GM21360 (cell line): ENCODE measurements at regions not wholly inside any gene's neighbourhood (a gene's known extent, or its start where the extent isn't known, plus 50 kb on each side); places are given as distances from the start of the nearest gene placed in this dataset.
"Not testable (repeated sequence)": the region's sequence is repeated elsewhere in the genome, so short reads cannot be mapped to it uniquely, and the experiment has no call there.

ENCODE experiments used
- ATAC-seq: cut with Tn5 transposase; IDR thresholded peaks from one replicate; pipeline ENCODE4 v1.9.1; 2021; ENCODE audit warnings: mild to moderate bottlenecking, moderate library complexity; ENCODE audit not compliant: unreplicated experiment

DNA sequence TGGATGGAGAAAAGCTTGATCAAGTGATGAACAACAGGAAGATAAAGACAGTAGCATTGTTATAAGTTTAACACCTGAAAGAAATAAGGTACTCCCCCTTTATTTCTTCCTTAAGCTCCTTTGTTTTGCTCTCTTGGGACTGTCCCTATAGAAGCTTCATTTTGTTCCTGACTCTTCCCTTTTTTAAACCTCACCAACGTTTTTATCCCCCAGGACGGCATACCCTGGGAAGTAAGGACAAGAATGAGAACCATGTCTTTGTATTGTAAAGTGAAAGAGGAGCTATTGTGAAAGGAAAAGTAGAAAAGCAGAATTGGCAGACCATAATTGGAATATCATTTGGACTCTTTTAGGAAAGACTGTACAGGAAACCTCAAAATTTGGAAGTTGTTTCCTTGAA is 1368.6 kb upstream of the C9orf72 start:
- ATAC-seq: no peak

DNA sequence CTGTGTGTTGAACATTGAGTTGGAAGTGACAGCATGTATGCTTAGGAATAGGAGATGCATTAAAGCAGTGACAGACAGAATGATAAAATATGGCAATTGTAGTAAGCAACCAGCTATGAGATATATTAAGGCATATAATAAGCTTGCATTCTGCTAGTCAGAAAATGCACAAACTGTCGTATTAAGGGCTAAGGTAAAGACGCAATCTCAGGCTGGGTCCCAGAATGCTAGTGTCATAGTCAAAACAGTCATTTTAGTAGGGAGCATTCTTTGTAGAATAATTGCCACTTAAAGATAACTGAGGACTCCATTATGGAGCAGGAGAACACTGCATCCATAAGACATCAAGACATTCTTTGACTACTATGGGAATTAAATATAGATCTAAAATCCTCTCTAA is 1369.7 kb upstream of the C9orf72 start:
- ATAC-seq: no peak

DNA sequence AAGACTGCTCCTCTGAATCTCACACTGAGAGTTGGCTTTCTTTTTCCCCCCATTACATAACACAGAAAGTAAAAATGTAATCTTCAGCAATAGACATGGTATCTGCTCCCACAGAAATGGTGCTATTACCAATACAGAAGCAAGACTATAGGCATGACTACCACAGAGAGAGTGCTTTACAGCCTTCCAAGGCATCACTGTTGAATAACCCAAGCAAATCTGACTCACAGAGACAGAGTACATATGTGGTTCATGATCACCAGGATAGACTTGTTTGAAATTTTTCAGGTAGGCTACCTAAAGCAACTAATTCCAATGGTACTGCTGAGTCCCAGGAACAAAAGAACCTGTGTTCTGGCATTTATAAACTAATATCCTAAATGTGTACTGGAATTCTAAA is 1373.4 kb upstream of the C9orf72 start:
- no peak for ATAC-seq

DNA sequence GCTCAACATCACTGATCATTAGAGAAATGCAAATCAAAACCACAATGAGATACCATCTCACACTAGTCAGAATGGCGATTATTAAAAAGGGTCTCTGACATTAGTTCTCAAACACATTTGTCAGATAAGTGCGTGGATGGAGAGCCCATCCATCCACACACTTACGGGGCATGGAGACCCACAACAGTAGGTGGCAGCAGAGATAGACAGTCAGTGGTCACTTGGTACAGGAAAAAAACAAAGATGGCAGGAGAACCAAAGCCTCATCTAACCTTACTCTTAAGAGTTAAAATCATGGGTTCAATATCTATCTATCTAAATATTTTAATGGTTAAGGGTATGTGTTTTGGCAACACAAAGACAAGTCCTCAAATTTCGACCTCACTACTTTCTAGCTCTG is 1378.7 kb upstream of the C9orf72 start:
- no peak for ATAC-seq

DNA sequence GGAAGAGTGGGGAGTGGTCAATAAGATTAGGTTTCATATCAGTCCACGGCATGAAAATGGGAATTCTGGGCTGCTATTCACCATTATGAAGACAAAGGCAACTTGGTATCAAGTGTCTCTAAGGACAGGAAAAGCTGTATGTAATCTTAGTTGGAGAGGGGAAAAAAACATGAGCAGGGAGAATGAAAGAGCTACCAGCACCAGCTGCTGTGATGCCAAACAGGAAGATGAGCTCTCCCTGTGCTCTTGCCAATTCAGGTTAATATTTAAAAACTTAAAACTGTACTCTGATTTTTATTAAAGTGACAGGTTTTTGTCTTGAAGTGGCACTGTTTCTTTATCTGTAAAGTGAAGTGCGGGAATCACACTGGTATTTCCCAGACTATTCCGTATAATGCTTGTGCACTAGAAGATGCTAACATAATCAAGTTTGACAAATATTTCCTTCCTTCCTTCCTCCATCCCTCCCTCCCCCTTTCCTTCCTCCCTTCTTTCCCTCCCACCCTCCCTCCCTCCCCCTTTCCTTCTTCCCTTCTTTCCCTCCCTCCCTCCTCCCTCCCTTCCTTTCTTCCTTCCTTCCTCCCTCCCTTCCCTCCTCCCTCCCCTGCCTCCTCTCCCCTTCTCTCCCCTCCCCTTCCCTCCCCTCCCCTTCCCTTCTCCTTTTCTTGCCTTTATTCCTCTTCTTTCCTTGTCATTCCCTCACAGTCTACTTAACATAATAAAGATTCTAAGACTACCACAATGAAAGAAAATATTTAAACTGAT is 1383.0 kb upstream of the C9orf72 start:
- ATAC-seq: no peak

DNA sequence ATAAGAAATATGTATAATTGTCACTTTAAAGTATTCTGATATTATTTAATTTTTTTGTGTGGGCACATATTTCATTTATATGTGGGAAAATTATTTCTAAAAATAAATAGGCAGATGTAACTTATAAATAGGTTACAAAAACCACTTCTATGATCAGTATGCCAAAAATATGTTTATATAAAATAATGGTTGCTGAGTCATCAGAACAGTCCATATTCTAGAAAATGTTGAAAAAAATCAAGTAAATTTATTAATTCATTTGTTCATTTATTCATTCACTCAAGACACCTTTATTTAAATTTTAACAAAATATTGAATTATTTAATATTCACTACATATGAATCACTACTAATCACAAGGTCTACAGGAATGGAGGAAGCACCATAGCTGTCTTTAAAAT is 1387.3 kb upstream of the C9orf72 start:
- no peak for ATAC-seq

DNA sequence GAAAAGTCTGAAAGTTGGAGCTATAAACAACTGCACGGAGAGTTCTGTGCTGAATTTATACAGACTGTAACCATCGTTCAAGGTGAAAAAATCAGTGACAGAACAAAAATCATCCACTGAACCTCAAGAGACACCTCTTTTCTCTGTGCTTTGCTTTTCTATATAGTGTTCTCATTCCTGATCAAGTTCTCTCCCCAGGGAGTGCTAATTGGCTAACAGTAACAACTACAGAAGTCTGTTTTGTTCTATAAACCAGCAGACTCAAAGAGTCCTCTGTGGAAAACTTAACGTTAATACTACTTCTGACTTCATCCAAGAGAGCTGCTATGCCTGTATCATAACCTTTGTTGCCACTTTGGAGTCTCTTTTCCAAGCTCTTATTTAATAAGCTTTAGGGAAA is 1388.3 kb upstream of the C9orf72 start:
- ATAC-seq: no peak

DNA sequence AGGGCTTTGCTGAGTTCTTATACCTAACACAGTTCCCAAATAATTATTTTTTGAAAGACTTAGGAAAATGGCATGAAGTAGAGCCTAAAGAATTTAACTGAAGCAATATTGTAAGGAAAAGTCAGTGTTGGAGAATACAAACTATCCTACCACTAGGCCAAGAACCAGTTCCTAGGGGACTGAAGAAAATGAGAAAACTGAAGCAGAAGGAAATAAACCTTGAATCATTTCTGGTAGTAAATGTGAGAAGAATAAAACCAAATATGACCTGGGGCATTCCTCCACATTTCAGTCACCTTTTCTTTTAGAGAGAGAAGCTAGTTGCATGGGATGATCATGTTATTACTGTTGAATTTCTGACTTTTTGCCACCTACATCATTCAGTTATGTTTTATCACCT is 1393.9 kb upstream of the C9orf72 start:
- no peak for ATAC-seq

DNA sequence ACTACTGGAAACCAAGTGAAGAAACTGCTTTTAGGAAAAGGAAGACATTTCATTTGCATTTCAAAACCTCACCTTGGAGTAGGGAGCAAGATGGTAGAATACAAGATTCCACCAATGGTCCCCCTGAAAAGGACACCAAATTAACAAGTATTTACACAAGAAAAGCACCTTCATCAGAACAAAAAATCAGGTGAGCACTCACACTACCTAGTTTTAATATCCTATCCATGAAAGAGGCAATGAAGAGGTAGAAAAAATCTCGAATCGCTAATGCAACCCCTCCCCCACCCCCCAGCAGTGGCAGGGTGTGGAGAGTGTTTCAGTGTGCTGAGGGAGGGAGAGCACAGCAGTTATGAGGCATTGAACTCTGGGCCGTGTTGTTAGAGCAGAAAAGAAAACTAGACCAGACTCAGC is 1397.0 kb upstream of the C9orf72 start:
- no peak for ATAC-seq

DNA sequence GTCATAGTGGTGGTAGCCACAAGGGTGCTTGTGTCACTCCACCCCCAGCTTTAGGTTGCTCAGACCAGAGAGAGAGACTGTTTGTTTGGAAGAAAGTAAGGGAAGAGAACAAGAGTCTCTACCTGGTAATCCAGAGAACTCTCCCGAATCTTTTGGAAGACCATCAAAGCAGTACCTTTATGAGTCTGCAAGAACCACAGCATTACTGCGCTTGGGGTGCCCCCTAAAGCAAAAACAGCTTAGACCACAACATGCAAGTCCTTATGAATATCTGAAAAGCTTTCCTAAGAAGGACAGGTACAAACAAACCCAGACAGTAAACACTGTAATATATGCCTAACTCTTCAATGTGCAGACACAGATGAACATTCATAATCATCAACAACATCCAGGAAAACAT is 1398.6 kb upstream of the C9orf72 start:
- no peak for ATAC-seq

DNA sequence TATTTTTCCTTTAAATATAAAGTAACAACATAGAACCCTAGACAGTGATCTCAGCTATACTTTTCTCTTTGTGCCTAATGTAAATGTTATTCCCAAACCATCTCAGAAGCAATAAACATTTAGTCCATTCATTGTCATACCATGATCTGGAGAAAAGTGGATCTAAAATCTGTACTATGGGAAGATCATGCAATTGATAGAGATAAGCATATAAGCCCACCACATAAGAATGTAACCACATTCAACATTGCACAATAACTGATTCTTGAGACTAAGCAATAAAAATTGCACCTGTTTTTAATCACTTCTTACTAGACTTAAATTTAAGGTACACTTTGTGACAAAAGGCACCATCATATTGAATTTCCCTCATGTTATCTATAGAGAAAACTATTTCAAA is 1403.0 kb upstream of the C9orf72 start:
- no peak for ATAC-seq

DNA sequence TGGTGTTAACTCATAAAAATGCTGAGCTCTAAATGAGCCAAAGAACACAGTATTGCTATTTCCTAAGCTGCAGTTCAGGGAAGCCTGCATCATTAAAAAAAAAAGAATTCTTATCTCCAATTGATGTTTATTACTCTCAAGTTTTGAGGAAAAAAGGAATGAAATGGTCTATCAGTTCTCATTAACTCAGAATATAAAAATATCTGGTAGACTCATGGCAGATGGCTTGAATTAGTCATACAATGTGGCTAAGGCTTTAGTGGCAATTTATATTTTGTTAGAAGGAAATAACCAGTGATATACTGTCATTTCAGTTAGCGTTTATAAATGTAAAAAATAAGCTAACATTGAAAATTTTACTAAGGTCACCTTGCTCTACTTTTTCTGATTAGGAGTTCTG is 1403.4 kb upstream of the C9orf72 start:
- ATAC-seq: no peak

DNA sequence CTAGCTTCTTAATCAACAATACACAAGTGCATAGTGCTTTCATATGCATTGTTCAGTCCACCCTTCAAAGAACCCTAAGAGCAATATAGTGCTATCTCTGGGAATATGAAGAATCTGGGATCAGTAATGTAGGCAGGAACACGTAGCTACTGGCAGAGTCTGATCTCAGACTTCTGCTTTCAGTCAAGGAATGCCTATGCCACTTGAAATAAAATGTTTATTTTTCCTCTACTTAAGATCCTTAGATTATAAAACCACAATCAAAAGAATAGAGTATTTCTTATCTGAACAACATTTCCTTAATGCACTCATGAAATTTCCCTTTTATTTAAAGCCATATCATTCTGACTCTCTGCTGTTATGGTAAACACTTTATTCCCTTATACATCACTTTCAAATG is 1407.8 kb upstream of the C9orf72 start:
- ATAC-seq: no peak

DNA sequence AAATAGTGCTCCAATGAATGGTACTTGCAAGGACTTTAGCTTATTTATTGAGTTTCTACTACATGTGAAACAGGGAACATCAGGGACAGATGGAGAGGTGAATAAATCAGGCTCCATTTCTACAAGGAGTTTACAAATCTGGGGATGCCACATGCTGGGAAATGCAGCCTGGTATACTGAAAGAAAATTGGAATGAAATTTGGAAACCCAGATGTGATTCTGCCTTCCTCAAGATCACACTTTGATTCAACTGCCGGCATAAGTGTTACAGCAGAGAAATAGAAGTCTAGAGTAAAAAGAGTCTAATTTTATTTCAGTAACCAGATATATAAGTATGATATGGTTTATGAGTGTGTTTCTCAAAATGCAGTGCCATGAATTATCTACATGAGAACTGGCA is 1408.4 kb upstream of the C9orf72 start:
- ATAC-seq: no peak

DNA sequence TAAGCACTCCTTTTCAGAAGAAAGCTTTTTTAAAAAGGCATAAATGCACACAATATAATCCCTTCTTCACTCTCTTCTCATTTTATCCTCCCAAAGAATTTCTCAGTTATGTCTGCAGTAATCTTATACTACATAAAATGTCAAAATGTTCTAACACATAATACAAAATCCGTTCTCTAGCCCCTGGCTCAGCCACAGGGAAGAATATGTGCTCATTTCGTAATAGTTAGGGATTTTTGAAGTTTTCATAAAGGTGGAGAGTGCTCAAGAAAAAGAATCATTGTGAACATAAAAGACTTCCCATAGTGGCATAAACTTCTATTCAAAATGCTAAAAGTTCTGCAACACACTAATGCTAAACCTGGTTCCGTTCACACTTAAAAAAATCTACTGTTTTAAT is 1410.7 kb upstream of the C9orf72 start:
- no peak for ATAC-seq

DNA sequence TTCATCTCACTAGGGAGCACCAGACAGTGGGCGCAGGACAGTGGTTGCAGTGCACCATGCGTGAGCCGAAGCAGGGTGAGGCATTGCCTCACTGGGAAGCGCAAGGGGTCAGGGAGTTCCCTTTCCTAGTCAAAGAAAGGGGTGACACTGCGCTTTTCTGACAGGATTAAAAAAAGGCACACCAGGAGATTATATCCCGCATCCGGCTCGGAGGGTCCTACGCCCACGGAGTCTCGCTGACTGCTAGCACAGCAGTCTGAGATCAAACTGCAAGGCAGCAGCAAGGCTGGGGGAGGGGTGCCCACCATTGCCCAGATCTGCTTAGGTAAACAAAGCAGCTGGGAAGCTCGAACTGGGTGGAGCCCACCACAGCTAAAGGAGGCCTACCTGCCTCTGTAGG is 1416.7 kb upstream of the C9orf72 start:
- not testable (repeated sequence) for ATAC-seq

DNA sequence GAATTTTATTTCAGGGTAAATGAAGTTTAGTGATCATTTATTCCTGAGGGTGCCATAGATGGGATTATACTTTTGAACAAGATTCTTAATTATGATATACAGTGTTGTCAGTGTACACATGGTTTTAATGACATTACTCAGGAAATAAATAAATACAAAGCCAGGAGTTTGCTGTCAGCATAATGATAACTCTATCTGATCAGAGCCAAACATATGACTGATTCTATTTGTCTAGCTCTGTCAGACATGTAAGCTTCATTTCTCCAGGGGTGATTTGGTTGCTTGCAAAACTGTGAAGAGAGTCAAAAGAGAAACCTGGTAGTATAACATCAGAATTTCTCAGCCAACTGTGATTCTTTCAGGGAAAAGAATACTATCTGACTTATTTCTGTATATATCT is 1425.8 kb upstream of the C9orf72 start:
- no peak for ATAC-seq

DNA sequence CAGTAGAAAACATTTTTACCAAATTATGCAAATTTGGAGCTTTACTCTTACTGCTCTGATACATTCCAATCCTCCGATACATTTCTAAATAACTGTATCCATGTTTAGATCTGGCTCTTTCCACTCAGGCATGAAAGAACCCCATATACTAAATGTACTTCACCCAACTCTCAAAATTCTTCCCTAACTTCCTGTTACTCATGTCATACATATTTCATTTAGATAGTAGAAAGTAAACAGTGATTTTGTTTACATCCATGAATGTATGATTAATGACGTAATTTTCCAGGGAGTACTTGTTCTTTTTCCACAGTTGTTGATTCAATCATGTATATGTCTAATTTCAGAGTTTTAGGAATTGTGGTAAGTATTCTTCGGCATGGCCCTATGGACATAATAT is 1426.5 kb upstream of the C9orf72 start:
- no peak for ATAC-seq

DNA sequence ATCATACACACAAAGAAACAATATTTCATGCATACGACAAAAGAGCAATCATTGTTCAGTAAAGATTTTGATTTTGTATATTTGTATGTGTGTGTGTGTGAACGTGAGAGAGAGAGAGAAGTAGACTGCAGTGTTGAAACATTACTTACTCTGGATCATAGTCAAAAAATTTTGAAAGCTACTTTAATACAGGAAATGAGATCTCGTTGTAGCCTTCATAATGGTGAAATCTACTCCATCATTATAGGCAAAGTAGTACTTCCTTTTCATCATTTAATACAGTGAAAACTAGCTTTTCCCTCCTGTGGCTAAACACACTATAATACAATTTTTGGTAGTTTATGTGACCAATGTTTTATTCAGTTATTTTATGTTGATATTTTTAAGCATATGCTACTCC is 1427.7 kb upstream of the C9orf72 start:
- ATAC-seq: no peak

DNA sequence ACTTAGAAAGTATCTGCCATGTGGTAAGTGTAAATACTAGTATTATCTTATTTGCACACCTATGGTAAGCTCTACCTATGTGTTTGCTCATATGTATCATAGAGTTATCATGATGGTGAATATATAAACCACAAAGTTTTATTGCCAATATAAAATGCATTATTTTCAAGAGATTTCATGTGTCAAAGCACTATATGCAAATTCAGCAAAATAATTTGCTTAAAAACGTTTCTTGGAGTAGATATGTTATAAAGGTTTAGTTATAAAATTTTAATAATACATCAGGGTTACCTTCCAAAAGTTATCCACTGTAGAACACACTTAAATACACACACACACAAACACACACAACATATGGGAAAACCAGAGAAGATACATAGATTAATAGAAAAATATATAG is 1431.7 kb upstream of the C9orf72 start:
- no peak for ATAC-seq

DNA sequence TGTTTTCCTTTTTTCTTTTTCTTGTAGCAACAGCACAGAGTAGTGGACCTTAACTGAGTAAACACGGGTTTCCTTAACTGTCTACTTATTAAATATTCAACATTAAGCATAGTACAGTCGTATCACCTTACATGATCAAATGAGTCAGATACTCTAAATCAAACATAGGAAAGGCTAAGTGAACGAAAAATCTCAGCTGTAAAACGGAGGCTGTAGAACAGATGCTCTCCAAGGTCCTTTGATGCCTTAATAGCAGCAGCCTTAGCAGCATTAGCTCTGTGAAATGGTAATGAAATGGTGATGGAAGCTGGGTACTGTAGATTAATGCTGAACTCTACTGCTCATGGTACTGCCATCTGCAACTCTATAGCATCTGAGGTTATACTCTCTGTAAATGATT is 1433.3 kb upstream of the C9orf72 start:
- no peak for ATAC-seq

DNA sequence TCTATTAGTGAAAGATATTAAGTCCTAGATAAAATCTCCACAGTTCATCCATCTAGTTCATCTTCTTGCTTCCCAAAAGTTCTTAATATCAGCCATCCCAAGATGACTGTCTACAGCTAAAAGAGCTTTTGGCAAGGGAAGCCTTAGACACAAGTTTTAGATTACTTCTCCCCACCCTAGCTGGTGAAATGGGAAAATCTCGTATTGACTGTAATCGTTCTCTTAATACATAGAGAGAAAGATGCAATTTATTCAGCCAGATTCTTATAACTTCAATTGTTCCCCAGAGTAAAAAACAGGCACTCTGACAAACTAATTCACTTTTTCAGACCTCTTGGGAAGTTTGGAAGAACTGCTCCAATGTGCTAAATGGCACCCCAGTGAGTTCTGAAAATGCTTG is 1439.6 kb upstream of the C9orf72 start:
- no peak for ATAC-seq

DNA sequence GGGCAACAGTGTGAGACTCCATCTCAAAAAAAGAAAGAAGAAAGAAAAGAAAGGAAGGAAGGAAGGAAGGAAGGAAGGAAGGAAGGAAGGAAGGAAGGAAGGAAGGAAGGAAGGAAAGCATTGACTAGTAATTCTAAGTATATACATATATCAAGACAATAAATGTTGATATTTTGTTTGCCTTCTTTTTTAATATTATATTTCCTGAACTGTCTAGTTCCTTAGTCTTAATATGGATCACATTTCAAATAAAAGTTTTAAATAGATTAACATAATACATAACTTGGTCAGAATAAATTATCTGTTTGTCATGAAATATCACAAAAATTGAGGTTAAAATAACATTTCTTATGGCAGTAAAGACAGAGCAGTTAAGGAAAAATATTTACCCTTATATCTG is 1448.4 kb upstream of the C9orf72 start:
- ATAC-seq: no peak
